CD14-positive monocyte (primary cell): ENCODE measurements at regions not wholly inside any gene's neighbourhood (a gene's known extent, or its start where the extent isn't known, plus 50 kb on each side); places are given as distances from the start of the nearest gene placed in this dataset.

Experiments
- DNase-seq, 3 donors: peaks; one replicate each; pipeline ENCODE4 v3.0.0-alpha.2; 2011 to 2022
- H2AFZ ChIP-seq: 2 replicates; pipeline ENCODE4 v1.6.0; 2012; ENCODE audit warnings: mild to moderate bottlenecking, low read depth, low read length, inconsistent platforms; ENCODE audit not compliant: insufficient read depth, poor library complexity, severe bottlenecking
- H3K27ac ChIP-seq, 2 donors: 1 replicate in 1 of 2; 2 replicates in 1 of 2; pipeline ENCODE4 v1.5.1; 2012 to 2013; ENCODE audit warnings: low read length in 2 of 2, control low read depth in 1 of 2, inconsistent platforms in 1 of 2, low read depth in 1 of 2, mild to moderate bottlenecking in 1 of 2
- H3K27me3 ChIP-seq, 2 donors: one replicate each; pipeline versions ENCODE4 v1.6.0 to v1.6.1; 2011 to 2013; ENCODE audit warnings: low read length in 2 of 2; ENCODE audit not compliant: control insufficient read depth in 2 of 2, insufficient read depth in 2 of 2
- H3K36me3 ChIP-seq, 2 donors: replicated peaks in 1 of 2; 1 replicate in 1 of 2; 2 replicates in 1 of 2; pipeline versions ENCODE4 v1.5.1 to v1.6.1; 2012 to 2013; ENCODE audit warnings: low read length in 2 of 2, control low read depth in 1 of 2, inconsistent platforms in 1 of 2, mild to moderate bottlenecking in 1 of 2; ENCODE audit not compliant: insufficient read depth in 2 of 2, control insufficient read depth in 1 of 2
- H3K4me1 ChIP-seq, 2 donors: 1 replicate in 1 of 2; 2 replicates in 1 of 2; pipeline versions ENCODE4 v1.5.1 to v1.6.1; 2012 to 2013; ENCODE audit warnings: low read length in 2 of 2, control low read depth in 1 of 2, inconsistent platforms in 1 of 2, mild to moderate bottlenecking in 1 of 2, moderate library complexity in 1 of 2; ENCODE audit not compliant: insufficient read depth in 2 of 2, control insufficient read depth in 1 of 2
- H3K4me2 ChIP-seq: replicated peaks from 2 replicates; pipeline ENCODE3; 2012; ENCODE audit warnings: low read length, moderate library complexity, mild to moderate bottlenecking; ENCODE audit not compliant: poor library complexity, severe bottlenecking; ENCODE audit errors: extremely low read depth
- H3K4me3 ChIP-seq, 3 experiments: fragments of 200-600 bp in 1 of 3; sonication (generic) in 1 of 3; replicated peaks in 1 of 3; 1 replicate in 2 of 3; 2 replicates in 1 of 3; pipeline ENCODE4 v1.5.1; 2011 to 2013; ENCODE audit warnings: low read length in 3 of 3, mild to moderate bottlenecking in 3 of 3, control low read depth in 2 of 3, low read depth in 2 of 3, inconsistent platforms in 1 of 3, moderate library complexity in 1 of 3
- H3K79me2 ChIP-seq: 2 replicates; pipeline ENCODE4 v1.6.0; 2012; ENCODE audit warnings: mild to moderate bottlenecking, control low read depth, inconsistent platforms, low read length, moderate library complexity; ENCODE audit not compliant: insufficient read depth
- H3K9ac ChIP-seq: 2 replicates; pipeline ENCODE4 v1.6.0; 2017; ENCODE audit warnings: low read length, mild to moderate bottlenecking; ENCODE audit not compliant: insufficient read depth, poor library complexity, severe bottlenecking
- H3K9me3 ChIP-seq, 2 donors: replicated peaks in 1 of 2; 1 replicate in 1 of 2; 2 replicates in 1 of 2; pipeline versions ENCODE4 v1.5.1 to v1.6.1; 2012 to 2013; ENCODE audit warnings: low read length in 2 of 2, control low read depth in 1 of 2; ENCODE audit not compliant: control insufficient read depth in 1 of 2, insufficient read depth in 1 of 2
- H4K20me1 ChIP-seq: 2 replicates; pipeline ENCODE4 v1.6.0; 2012; ENCODE audit warnings: mild to moderate bottlenecking, low read length, control low read depth, moderate library complexity; ENCODE audit not compliant: insufficient read depth
- H3K27ac Mint-ChIP-seq, 7 donors: one replicate each; pipeline ENCODE4 v1.8.0; 2020; ENCODE audit warnings: mild to moderate bottlenecking in 7 of 7, mixed read lengths in 7 of 7, moderate library complexity in 6 of 7, inconsistent platforms in 2 of 7
- H3K27me3 Mint-ChIP-seq, 3 donors: one replicate each; pipeline ENCODE4 v1.8.0; 2021 to 2022; ENCODE audit warnings: low read depth in 3 of 3, mild to moderate bottlenecking in 3 of 3, mixed read lengths in 3 of 3, moderate library complexity in 3 of 3, inconsistent platforms in 1 of 3
- H3K36me3 Mint-ChIP-seq, 2 donors: one replicate each; pipeline ENCODE4 v1.8.0; 2020; ENCODE audit warnings: mixed read lengths in 2 of 2, inconsistent platforms in 1 of 2, mild to moderate bottlenecking in 1 of 2
- H3K4me1 Mint-ChIP-seq: one replicate; pipeline ENCODE4 v1.8.0; 2020; ENCODE audit warnings: mild to moderate bottlenecking, mixed read lengths
- H3K4me3 Mint-ChIP-seq, 2 donors: one replicate each; pipeline ENCODE4 v1.8.0; 2020; ENCODE audit warnings: mild to moderate bottlenecking in 2 of 2, mixed read lengths in 2 of 2, moderate library complexity in 1 of 2
- H3K9me3 Mint-ChIP-seq, 7 donors: one replicate each; pipeline ENCODE4 v1.8.0; 2020 to 2022; ENCODE audit warnings: mixed read lengths in 7 of 7, mild to moderate bottlenecking in 6 of 7, moderate library complexity in 6 of 7, inconsistent platforms in 2 of 7
- CTCF ChIP-seq: fragments of 200-600 bp; IDR thresholded peaks from one replicate; pipeline ENCODE4 v1.8.0; 2022; ENCODE audit warnings: antibody characterized with exemption, mild to moderate bottlenecking
- WGBS: methylation state at CpG from one replicate; pipeline ENCODE4 v1.1.5; 2013; ENCODE audit warnings: missing lambda C conversion rate; ENCODE audit not compliant: insufficient coverage; 5-methylcytosine and 5-hydroxymethylcytosine counted together
- intact Hi-C, 2 donors: fragments of 100-400 bp; cut with micrococcal nuclease; formaldehyde crosslinking; loops; one replicate each; pipeline versions ENCODE4 v1.15.0 to v1.15.1; 2023

GRCh38 chr9:28770827-28771226 is 1197.5 kb upstream of the C9orf72 start:
- H3K27me3 ChIP-seq, result no peaks in the 10 kb centered on the region
- intact Hi-C loops, result no loop called here
- H3K9me3 ChIP-seq, result no peaks in the 10 kb centered on the region
- H3K9me3 Mint-ChIP-seq, result no peaks in the 10 kb centered on the region
- H2AFZ ChIP-seq, result no peak overlapping the region
- no peak overlapping the region for H3K27ac Mint-ChIP-seq
- H3K4me1 ChIP-seq, result no peaks in the 10 kb centered on the region
- no peaks in the 10 kb centered on the region for H3K36me3 Mint-ChIP-seq
- WGBS, result 100% methylated on average over 1 of the region's 2 CpGs
- no peak overlapping the region for H3K4me2 ChIP-seq
- no peaks in the 10 kb centered on the region for H3K4me1 Mint-ChIP-seq
- H3K36me3 ChIP-seq, result no peaks in the 10 kb centered on the region
- peaks cover 0 to 1% (median 0%) of the 10 kb centered on the region in 3 donors for H3K27me3 Mint-ChIP-seq
- no peak overlapping the region for H3K27ac ChIP-seq
- no peak for DNase-seq
- no peak overlapping the region for H3K4me3 Mint-ChIP-seq
- H3K4me3 ChIP-seq, result no peak overlapping the region
- no peak for TF ChIP-seq CTCF
- H4K20me1 ChIP-seq, result no peaks in the 10 kb centered on the region
- no peaks in the 10 kb centered on the region for H3K79me2 ChIP-seq
- H3K9ac ChIP-seq, result no peak overlapping the region

GRCh38 chr9:28774433-28775235 is 1201.4 kb upstream of the C9orf72 start:
- no peaks in the 10 kb centered on the region for H3K4me1 Mint-ChIP-seq
- H3K9me3 ChIP-seq, result no peaks in the 10 kb centered on the region
- no peaks in the 10 kb centered on the region for H4K20me1 ChIP-seq
- H3K4me2 ChIP-seq, result no peak overlapping the region
- no peak for DNase-seq
- H3K36me3 ChIP-seq, result no peaks in the 10 kb centered on the region
- no peaks in the 10 kb centered on the region for H3K79me2 ChIP-seq
- no peaks in the 10 kb centered on the region for H3K27me3 ChIP-seq
- H3K4me3 Mint-ChIP-seq, result no peak overlapping the region
- H2AFZ ChIP-seq, result no peak overlapping the region
- peak; percentile 42 for TF ChIP-seq CTCF
- WGBS, result 66% methylated on average over 4 of the region's 8 CpGs
- H3K9me3 Mint-ChIP-seq, result peaks cover 0 to 4% (median 0%) of the 10 kb centered on the region in 7 donors
- no peak overlapping the region for H3K27ac ChIP-seq
- no peak overlapping the region for H3K4me3 ChIP-seq
- peaks cover 0 to 1% (median 1%) of the 10 kb centered on the region in 3 donors for H3K27me3 Mint-ChIP-seq
- no peak overlapping the region for H3K27ac Mint-ChIP-seq
- intact Hi-C loops, result no loop called here
- no peak overlapping the region for H3K9ac ChIP-seq
- H3K36me3 Mint-ChIP-seq, result no peaks in the 10 kb centered on the region
- no peaks in the 10 kb centered on the region for H3K4me1 ChIP-seq
